Duodenal mucosa (tissue), 2 donors: ENCODE measurements at regions not wholly inside any gene's neighbourhood (a gene's known extent, or its start where the extent isn't known, plus 50 kb on each side); places are given as distances from the start of the nearest gene placed in this dataset.
"Not testable (repeated sequence)": the region's sequence is repeated elsewhere in the genome, so short reads cannot be mapped to it uniquely, and the experiment has no call there.

Source experiments
- H3K27ac ChIP-seq: one replicate; pipeline ENCODE4 v1.7.0; 2013; ENCODE audit warnings: low read depth, low read length
- H3K27me3 ChIP-seq, 2 donors: one replicate each; pipeline ENCODE4 v1.7.0; 2013; ENCODE audit warnings: low read length in 2 of 2, control low read depth in 1 of 2; ENCODE audit not compliant: insufficient read depth in 2 of 2, control insufficient read depth in 1 of 2
- H3K36me3 ChIP-seq, 2 donors: one replicate each; pipeline ENCODE4 v1.7.0; 2013; ENCODE audit warnings: low read length in 2 of 2, control low read depth in 1 of 2; ENCODE audit not compliant: insufficient read depth in 2 of 2, control insufficient read depth in 1 of 2
- H3K4me1 ChIP-seq, 2 donors: one replicate each; pipeline ENCODE4 v1.7.0; 2013; ENCODE audit warnings: low read length in 2 of 2, control low read depth in 1 of 2; ENCODE audit not compliant: insufficient read depth in 2 of 2, control insufficient read depth in 1 of 2
- H3K4me3 ChIP-seq, 2 donors: one replicate each; pipeline ENCODE4 v1.7.0; 2013; ENCODE audit warnings: low read length in 2 of 2, low read depth in 1 of 2
- H3K9ac ChIP-seq, 2 donors: one replicate each; pipeline ENCODE4 v1.7.0; 2013; ENCODE audit warnings: low read length in 2 of 2, low read depth in 1 of 2
- H3K9me3 ChIP-seq, 2 donors: one replicate each; pipeline ENCODE4 v1.7.0; 2013; ENCODE audit warnings: low read length in 2 of 2, control low read depth in 1 of 2; ENCODE audit not compliant: control insufficient read depth in 1 of 2

DNA sequence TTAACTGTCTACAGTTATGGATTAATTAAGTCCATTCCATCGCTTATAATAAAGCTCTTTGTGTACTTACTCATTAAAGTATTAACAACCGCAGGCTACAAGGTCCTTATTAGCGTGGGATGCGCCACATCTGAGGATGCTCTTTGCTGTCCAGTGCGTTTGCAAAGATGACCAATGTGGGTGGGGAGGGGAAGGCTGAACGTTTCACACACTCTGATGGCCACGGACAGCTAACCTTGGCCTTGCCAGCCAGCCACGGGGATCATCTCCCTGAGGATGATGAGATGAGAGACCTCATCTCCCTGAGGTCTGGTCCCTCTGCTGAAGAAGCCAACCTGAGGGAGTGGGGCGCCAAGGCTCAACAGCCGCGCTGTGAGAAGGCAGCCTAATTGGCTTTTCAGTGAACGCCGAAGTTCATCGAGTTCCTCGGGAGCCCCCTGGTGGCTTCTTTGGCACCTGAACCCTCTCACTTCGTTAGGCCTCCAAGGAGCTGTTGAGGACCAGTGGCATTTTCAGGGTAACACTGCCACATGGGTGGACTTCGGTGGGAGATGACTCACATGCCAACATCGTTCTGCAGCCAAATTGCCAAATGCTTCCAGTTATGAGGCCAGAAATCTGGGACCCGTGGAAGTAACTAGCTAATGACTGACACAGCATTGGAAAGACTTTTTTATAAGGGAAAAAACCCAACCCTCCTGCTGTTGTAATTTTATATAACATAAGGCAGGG, 69.3 kb upstream of the SEC11C start:
- no peak overlapping the region for H3K9ac ChIP-seq

DNA sequence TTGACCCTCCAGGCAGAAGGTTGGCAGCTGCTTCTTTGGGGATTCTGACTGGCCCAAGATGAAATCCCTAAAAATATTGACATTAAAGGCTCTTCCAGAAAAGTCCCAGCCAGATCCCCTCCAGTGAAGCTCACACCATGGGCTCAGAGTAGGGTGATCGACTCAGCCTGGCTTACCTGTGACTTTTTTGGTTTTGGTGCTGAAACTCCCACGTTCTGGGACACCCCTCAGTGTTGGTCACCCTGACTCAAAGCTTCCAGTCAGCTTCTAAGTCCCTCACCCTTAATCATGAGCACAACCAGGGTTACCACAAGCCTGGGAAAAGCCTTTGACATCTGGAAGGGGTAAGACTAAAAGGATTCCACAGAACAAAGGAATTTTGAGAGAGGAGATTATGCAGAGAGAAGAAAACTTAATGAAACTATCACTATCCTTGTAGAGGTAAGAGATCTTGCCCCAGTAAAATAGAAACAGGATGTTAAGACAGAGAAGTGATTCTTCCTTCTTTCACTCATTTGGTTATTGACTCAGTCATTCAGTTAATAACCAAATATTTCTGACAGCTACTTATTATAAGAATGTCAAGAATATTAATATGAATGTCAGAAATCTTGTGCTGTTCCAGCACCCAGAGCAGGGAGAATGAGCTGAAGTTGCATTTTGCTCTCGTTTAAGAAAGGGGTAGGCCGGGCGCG, 66.8 kb upstream of the SEC11C start:
- Histone ChIP-seq H3K36me3 (no peaks in the 10 kb centered on the region), H3K27me3 (no peaks in the 10 kb centered on the region), H3K9me3 (no peaks in the 10 kb centered on the region), H3K9ac (no peak overlapping the region), H3K4me3 (no peak overlapping the region), H3K4me1 (no peaks in the 10 kb centered on the region), H3K27ac (no peak overlapping the region)

More for the DNA sequence above, 69.3 kb upstream of the SEC11C start:
- no peak overlapping the region for H3K4me3 ChIP-seq
- H3K9me3 ChIP-seq: no peaks in the 10 kb centered on the region
- H3K36me3 ChIP-seq: no peaks in the 10 kb centered on the region
- H3K4me1 ChIP-seq: no peaks in the 10 kb centered on the region
- no peaks in the 10 kb centered on the region for H3K27me3 ChIP-seq
- no peak overlapping the region for H3K27ac ChIP-seq

DNA sequence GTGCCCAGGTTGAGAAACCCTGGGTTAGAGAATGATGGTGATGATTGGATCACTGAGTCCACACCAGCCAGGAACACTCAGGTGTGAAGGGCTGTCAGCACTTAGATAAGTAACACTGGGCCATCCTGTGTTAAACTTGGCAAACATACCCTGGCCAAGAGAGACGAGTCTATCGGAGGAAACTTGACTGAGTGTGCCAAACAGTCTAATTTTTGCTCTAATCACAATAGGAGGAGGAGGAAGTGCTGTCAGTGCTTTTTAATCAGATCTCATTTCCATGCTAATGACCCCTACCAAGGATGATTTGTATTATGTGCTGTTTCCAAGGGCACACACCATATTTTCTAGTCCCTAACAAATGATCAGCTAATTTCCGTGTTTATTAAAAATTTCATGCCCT, 63.8 kb upstream of the SEC11C start:
- Histone ChIP-seq H3K4me1 (no peaks in the 10 kb centered on the region), H3K27ac (no peak overlapping the region), H3K9ac (no peak overlapping the region), H3K36me3 (no peaks in the 10 kb centered on the region), H3K4me3 (no peak overlapping the region), H3K27me3 (no peaks in the 10 kb centered on the region), H3K9me3 (no peaks in the 10 kb centered on the region)

DNA sequence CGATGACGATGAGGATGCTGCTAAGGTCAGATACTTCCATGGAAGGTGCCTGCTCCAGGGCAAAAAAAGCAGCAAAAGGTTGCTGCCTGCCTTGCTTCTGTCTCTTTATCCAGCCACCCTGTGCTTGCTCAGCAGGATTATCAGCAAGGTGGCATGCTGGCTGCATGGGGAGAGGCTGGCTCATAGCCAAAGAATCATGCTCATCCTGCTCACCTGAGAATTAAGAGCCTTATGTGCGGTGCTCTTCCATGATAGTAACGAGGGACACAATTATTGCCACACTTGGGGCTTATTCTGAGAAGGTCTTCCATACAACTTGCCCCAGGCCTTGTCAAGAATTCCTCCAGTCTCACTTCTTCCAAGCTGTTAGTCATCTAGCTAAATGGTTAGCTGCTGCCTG, 60.4 kb upstream of the SEC11C start:
- peaks cover 3 to 4% of the 10 kb centered on the region in 2 donors for H3K27me3 ChIP-seq
- no peak overlapping the region for H3K27ac ChIP-seq
- no peaks in the 10 kb centered on the region for H3K4me1 ChIP-seq
- H3K36me3 ChIP-seq: no peaks in the 10 kb centered on the region
- H3K9ac ChIP-seq: no peak overlapping the region
- no peak overlapping the region for H3K4me3 ChIP-seq
- H3K9me3 ChIP-seq: no peaks in the 10 kb centered on the region

DNA sequence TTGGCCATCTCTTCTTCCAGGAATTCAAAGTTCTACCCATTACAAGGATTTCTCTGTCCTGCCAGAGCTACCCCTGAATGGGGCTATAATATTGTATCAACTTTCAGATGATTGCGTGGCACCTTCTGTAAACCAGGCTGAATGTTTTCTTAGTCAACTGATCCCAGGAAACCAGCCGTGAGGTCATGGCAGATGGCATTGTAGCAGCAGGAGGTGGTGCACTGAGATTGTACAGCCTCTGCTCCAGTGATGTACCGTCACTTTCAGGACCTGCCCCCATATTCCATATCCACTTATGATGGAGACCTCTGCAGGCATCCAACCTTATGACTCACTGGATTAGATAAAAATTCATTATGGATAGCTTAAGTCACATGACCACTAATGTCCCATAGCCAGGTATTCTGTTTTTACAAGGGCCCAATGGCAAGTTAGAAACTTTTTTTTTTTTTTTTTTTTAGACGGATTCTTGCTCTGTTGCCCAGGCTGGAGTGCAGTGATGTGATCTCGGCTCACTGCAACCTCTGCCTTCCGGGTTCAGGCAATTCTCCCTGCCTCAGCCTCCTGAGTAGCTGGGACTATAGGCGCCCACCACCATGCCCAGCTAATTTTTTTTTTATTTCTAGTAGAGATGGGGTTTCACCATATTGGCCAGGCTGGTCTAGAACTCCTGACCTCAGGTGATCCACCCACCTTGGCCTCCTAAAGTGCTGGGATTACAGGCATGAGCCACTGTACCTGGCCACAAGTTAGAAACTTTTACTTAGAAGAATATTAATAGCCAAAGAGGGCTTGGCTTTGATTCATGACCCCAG, 59.8 kb upstream of the SEC11C start:
- H3K27me3 ChIP-seq, H3K27ac ChIP-seq, H3K9me3 ChIP-seq, H3K4me3 ChIP-seq, H3K36me3 ChIP-seq, H3K4me1 ChIP-seq, H3K9ac ChIP-seq: not testable (repeated sequence)

DNA sequence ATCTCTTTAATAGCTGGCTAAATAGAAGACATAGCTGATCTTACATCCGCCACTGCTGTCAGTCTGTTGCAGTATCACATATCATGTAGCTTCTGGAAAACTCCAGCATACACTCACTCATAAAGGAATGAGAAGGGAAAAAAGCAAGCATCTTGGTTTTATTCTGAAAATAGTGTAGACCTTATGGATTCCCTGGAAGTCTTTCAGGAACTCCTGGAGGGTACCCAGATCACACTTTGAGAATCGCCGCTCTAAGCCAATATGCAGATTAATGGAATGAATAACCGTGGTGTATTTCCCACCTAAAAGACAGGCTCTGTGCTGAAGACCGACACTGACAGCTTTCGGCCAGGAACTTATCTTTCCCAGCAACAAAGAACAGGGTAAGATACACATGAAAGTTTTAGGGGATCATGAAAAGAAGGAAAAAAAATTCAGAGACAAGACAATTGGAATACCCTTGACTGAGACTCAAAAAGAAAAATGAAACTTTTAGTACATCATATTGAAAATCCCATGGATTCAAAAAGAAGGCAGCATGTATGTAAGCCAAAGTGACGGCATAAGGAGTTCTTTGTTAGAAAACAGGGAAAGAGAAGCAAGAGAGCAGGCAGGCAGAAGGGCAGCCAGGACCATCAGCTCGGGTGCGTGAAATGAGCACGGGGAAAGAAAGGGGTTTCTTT, 56.4 kb upstream of the SEC11C start:
- Histone ChIP-seq H3K9ac (no peak overlapping the region), H3K36me3 (no peaks in the 10 kb centered on the region), H3K27ac (no peak overlapping the region), H3K27me3 (peaks cover 3 to 4% of the 10 kb centered on the region in 2 donors), H3K4me3 (no peak overlapping the region), H3K9me3 (no peaks in the 10 kb centered on the region), H3K4me1 (peaks cover 0 to 3% of the 10 kb centered on the region in 2 donors)

DNA sequence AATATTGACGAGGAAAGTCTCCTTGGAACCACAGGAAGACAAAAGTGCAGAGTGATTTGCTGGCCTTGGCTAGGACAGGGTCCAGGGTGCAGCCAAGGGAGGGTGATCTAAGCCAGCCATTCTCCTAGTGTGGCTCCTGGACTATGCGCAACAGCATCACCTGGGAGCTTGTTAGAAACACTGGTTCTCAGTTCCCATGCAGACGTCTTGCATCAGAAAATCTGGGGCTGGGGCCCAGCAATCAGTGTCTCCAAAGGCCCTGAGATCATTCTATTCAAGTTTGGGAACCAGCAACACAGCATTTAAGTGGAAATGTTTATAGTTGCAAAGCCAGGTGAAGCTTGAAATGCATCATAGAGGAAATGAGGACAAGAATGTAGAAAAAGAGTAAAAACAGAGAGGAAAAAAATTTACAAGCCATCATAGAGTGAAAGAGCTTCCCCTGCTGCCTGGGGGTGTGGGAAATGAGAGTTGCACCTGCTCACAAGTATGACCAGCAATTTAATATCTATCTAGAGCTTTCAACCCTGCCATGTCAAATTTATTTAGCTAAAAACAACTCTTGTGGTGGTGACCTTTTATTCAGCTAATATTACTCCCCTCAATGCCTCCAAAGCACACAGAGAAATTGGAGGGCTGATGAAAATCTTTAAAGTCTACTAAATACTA, 54.4 kb upstream of the SEC11C start:
- Histone ChIP-seq H3K27ac (no peak overlapping the region), H3K4me1 (peaks cover 0 to 3% of the 10 kb centered on the region in 2 donors), H3K9ac (no peak overlapping the region), H3K27me3 (peaks cover 3 to 4% of the 10 kb centered on the region in 2 donors), H3K9me3 (no peaks in the 10 kb centered on the region), H3K4me3 (no peak overlapping the region), H3K36me3 (no peaks in the 10 kb centered on the region)

DNA sequence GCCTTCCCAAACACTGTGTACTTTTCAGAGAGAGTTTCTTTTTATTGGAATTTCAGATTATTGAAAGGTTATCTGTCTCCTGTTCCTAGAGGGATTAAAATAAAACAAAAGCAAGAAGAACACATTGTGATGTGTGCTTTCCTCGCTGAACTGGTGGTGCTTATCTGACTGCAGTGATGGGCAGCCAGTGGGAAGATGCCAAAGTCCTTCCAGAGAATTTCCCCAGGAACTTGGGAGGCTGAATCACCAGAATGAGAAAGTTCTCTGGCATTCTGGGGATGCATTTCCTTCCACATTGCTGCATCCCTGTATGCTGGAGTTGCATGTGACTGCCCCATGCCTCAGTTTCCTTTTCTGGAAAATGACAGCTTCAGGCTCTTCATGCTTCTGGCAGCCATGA, 53.9 kb upstream of the SEC11C start:
- Histone ChIP-seq H3K4me3 (no peak overlapping the region), H3K27me3 (peaks cover 3 to 4% of the 10 kb centered on the region in 2 donors), H3K9me3 (no peaks in the 10 kb centered on the region), H3K9ac (no peak overlapping the region), H3K4me1 (peaks cover 0 to 3% of the 10 kb centered on the region in 2 donors), H3K36me3 (no peaks in the 10 kb centered on the region), H3K27ac (no peak overlapping the region)

DNA sequence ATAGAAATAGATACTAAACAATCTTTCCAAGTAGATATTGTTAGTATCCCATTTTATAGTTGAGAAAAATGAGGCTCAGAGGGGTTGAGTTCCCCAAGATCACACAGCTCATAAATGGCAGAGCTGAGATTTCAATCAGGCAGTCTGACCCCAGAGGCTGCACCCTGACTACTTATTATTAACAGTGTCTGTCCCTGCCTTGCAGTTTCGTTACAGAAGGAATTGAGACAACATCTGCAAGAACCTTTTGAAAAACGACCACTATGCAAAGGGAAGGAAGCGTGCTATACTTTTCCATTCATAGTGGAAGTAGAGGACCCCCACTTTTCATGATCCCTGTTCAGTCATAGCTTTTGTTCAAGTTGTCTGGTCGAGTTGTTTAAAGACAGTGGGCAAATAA, 53.2 kb upstream of the SEC11C start:
- Histone ChIP-seq H3K27me3 (peaks cover 3 to 4% of the 10 kb centered on the region in 2 donors), H3K4me3 (no peak overlapping the region), H3K4me1 (peaks cover 0 to 3% of the 10 kb centered on the region in 2 donors), H3K9ac (no peak overlapping the region), H3K9me3 (no peaks in the 10 kb centered on the region), H3K36me3 (no peaks in the 10 kb centered on the region), H3K27ac (no peak overlapping the region)
